HG03095 (cell line): ENCODE measurements at regions not wholly inside any gene's neighbourhood (a gene's known extent, or its start where the extent isn't known, plus 50 kb on each side); places are given as distances from the start of the nearest gene placed in this dataset.
"Not testable (repeated sequence)": the region's sequence is repeated elsewhere in the genome, so short reads cannot be mapped to it uniquely, and the experiment has no call there.

Experiments used
- ATAC-seq: cut with Tn5 transposase; IDR thresholded peaks from one replicate; pipeline ENCODE4 v1.9.1; 2021; ENCODE audit warnings: moderate library complexity; ENCODE audit not compliant: unreplicated experiment

DNA sequence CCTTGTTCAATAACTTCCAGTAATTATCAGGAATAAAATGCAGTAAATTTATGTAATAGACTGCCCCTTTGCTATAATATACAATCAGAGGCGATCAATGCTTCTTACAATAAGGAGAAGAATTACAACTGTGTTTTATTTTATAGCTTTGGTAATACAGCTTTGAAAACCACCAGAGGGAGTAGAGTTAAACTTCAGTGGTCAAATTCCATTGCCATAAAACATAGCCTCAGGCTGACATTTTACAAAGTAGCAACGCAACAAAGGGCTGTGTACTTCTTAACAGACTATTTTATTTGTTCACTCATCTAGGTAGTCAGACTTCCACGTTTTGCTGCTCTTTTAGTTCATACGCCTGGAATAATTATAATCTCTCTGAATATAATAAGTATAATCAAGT lies 58.5 kb downstream of the TEX13C start:
- no peak for ATAC-seq

DNA sequence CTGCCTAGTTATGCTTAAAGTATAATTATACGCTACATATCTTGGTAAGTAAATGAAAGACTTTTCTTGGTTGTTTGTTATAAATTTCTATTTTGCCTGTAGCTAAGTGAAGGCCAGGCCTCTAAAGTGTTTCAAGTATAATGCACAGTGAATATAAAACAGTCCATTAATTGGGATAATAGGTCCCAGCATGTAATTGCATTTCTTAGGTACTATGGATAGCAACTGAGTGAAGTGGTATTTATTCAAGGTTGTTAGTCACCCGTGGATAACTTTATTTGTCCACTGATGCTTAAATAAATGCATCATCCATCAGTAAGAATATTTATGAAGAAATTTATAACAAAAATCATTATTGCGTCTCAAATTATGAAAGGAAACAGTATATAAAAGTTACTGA lies 59.1 kb downstream of the TEX13C start:
- no peak for ATAC-seq

DNA sequence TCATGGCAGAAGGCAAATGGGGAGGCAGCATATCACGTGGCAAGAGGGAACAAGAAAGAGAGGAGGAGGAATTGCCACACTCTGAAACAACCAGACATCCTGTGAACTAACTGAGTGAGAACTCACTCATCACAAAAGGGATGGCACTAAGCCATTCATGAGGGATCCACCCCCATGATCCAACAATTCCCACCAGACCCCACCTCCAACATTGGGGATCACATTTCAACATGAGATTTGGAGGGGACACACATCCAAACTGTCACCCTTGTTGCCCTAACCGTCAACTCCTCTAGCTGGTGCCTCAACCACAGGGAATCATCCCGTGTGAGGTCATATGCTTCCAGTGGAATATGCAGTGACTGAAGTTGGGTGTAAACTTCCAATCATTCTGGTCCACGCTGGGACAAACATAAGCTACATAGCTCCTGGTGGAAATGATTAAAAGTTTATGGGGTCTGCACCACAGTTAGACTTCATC lies 62.5 kb downstream of the TEX13C start:
- no peak for ATAC-seq

DNA sequence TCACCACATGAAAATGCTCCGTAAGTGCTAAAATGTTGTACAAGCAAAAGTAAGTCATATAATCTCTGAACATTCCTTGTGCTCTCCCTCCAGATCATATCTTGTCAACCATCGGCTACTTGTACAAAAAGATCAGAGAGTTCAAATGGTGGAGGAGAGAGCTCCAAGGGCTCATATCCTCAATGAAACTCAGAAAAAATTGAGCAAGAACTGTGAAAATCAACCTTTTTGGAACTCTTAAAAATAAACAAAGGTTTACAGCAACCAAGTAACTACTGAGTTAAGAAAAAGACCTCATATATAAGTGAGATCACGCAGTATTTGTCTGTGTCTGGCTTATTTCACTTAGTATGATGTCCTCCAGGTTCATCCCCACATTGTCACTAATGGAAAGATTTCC lies 63.2 kb downstream of the TEX13C start:
- ATAC-seq: no peak

DNA sequence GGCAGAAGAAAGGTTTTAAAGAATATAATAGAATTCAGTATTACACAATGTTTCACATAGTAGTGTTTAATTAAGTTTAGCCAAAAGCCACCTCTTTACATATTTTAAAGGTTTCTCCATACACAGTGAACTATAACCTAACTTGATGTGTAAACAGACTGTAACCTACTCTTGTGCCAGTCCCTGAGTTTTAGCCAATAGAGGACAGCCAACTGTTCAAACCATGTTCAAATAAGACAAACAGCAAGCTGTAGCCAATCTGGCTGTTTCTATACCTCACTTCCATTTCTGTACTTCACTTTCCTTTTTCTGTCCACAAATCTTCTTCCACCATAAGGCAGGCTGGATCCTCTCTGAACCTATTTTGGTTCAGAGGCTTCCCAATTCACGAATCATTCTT lies 65.2 kb downstream of the TEX13C start:
- no peak for ATAC-seq

DNA sequence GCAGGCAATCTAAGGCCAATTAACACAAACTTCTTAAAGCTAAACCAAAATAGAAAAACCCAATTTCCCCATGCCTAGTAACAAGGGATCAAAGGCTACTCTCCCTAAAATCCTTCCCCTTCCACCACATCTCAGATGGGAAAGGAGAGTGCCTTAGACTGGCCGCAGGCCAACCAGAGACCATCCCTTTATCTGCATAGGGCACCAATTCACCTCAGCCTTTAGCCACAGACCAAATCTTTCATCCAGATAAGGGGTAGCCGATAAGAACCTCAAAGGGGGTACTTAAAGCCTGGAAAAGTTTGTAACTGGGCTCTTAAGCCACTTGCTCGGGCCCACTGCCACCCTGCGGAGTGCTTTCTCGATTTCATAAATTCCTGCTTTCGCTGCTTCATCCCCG lies 68.3 kb downstream of the TEX13C start:
- no peak for ATAC-seq

DNA sequence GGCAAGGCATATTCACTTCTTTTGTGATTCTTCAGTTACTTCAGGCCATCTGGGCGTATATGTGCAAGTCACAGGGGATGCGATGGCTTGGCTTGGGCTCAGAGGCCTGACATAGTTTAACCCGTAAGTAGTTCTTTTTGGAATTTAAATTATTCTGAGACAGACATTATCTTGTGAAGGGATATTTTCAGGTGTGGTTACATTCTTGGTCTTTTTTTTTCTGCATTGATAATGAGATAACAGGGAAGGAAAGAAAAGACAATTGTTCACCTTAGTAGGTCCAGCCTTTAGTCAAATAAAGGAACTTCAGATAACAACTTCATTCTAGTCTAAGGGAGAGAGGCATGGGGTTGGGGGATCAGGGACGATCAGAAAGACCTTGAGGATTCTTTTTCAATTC lies 74.8 kb downstream of the TEX13C start:
- ATAC-seq: no peak

DNA sequence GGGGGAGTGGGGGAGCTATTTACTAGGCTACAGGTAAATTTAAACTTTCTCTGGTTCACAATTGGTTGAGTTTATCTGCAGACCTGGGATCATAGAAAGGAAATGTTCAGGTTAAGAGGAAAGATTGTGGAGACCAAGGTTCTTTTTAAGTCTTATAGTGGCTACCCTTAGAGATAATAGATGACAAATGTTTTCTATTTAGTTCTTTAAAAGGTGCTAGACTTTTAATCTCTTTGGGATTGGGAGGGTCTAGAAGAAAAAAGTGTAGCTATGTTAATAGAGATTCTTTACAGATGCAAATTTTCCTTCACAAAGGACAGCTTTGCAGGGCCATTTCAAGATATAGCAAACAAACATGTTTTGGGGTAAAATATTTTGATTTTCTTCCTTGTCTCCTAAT lies 76.0 kb downstream of the TEX13C start:
- no peak for ATAC-seq

DNA sequence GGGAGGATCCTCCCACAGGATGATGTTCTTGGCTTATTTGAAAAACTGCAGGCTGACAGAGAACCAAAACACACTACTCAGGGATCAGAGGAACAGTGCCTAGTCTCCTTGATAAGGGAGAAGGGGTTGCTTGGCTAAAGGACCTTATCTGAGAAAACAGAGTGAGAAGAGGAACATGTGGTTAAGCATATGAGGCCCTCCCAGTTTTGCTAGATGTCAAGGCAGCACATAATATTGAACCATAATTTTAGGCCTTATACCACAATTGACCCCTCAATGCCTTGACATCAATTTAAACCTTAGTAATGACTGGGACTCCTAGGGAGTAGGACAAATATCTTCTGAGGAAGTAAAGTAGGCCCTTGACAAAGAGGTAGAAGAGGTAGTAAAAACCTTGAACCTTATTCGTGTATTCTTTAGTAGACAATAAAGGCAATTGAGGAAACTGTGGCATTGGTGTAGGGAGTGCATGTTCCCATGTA lies 79.3 kb downstream of the TEX13C start:
- ATAC-seq: no peak

DNA sequence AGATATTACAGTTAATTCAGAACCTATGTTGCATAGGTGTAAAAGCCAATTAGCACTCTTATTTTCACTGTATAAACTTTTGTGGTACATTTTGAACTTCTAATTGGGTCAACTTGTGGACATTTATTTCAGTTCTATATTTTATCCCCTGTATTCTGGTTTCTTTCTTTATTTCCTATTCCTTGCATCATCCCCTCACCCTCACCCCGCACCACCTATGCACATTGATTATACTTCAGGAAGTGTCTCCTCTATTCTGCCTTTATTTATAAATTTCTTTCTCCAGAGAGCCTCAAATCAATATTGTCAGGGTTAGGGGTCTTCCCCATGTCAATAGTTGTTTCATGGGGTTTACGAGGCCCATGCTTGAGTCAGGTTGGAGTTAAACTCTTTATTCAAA lies 83.1 kb downstream of the TEX13C start:
- no peak for ATAC-seq

DNA sequence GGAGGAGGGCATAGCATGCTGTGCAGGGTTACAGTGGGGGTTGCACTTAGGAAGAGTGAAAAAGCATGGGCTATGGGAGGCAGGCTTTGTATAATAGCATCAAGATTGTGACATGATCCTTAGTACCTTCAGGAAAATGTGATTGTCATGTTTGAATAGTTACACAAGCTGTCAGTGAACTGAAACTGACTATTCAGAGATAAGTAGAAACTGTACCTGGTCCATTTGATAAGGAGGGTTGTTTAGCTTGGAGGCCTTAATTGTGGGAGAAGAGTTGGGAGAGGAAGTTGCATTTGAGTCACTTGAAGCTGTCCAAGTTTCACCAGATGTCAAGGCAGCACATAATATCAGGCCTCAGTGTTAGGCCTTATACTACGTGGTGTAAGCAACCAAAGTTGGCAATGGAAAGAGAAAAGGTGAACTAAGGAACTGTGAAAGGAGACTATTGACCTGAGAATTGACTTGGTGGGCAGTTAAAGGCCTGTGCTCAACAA lies 85.0 kb downstream of the TEX13C start:
- ATAC-seq: no peak

DNA sequence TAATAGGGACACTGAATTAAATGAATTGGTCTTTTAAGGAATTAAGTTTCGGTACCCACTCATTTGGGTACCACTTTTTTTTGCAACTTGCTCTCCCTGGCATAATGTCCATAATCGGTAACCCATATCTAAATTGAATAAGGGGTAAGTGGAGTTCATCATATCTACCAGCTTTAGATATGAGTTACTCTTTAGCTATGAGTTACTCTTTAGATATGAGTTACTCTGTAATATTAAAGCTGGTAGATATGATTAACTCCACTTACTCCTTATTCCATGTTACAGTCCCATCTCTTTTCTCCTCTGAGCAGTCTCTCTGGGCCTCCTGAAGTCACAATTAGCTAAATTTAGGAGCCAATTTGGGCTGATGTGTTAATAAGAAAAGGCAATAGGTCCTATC lies 85.7 kb downstream of the TEX13C start:
- no peak for ATAC-seq

DNA sequence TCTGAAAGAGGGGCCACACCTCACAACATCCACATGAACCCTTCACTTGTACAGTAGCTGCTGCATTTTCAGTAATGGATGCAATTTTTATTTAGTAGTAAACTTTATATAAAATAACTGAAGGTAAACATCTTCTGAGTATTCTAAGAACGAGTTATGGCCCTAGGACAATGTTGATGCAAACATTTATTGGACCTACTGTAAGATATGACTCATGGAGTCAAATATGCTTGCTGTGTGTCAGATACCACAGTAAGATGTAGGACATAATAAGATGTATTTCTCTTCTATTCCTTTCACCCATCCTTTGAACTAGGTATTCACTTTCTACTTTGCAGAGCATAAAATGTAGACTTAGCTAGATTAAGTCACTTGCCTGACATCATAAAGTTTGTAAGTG lies 87.6 kb downstream of the TEX13C start:
- ATAC-seq: no peak

DNA sequence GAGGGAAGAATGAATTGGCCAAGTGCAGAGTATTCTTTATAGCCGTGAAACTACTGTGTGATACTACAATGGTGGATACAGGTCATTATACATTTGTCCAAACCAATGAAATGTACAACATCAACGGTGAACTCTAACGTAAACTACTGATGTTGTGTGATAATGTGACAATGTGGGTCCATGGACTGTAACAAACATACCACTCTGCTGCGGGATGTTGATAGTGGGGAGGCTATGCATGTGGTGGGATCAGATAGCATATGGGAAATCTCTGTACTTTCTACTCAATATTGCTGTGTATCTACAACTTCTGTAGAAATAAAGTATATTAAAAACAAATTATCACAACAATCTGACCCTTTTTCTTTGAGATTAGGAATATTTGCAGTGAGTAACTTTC lies 101.1 kb downstream of the TEX13C start:
- ATAC-seq: no peak

DNA sequence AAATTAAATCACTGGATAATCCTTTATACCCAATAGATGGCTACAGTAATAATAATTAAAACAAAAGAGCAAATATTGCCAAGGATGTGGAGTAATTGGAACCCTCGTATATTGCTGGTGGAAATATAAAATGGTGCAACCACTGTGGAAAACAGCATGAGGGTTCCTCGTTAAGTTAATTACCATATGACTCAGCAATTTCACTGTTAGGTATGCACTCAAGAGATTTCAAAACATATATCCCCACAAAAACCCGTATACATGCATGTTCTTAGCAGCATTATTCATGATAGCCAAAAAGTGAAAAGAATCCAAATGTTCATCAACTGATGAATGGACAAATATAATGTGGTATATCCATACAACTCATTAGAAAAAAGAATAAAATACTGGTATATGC lies 103.3 kb downstream of the TEX13C start:
- ATAC-seq: no peak

DNA sequence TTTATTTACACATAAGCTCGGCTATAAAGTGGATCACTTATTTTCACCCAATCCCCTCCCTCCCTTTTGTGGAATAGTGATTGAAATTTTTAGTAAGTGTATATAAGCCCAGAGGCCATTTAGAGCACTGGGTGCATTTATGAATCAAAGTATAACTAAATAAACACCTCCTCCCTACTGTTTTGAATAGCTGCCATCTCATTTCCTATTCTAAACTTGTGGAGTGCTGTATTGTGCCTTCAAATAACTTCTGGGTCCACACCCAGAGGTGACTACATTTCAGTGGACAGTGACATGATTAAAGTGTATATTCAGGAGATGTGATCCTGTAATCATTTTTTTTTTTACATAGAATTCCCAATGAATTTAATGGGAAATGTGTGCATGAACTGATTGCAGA lies 104.9 kb downstream of the TEX13C start:
- no peak for ATAC-seq

DNA sequence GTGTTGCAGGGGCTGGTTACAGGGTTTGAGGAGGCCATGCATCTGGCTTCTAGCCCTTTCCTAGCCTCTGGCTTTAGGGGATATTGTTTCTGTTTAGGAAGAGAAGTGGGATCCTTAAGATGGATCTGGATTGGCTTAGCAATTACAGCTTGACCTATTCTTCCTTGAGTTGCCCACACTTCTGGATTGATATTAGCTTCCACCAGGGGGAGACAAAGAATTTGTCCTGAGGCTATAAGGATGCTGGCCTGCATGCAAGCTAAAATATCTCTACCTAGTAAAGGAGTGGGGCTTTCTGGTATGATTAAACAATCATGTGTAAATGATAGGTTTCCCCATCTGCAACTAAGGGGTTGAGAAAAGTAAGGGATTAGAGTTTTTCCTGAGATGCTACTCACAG lies 117.2 kb downstream of the TEX13C start:
- ATAC-seq: no peak

DNA sequence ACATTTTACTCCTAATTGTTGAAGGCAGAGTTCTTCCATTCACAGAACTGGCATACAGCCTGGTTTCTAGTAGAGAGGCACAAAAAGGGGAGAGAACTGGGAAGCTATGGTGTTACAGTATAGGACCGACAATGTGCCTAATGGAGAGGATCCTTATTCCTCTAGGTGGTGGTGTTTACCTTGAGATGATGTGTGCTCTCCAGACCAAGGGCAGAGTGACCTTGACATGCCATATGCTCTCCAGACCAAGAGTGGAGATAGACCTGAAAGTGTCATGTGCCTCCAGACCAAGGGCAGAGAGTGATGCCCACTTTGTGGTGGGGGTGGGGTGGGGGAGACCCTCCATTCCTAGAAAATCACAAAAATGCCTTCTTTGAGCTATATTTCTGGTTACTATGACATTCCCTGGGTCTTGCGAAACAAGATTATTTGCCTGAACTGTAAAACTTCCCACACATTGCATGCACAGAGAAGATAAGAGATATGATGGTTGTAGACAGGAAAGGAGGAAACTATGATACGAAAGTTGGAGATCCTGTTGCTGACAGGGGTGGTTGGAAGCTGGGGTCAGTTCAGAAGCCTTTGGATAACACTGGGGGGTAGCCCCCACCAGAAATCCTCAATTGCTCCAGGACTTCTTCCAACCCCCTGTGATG lies 119.7 kb downstream of the TEX13C start:
- no peak for ATAC-seq

DNA sequence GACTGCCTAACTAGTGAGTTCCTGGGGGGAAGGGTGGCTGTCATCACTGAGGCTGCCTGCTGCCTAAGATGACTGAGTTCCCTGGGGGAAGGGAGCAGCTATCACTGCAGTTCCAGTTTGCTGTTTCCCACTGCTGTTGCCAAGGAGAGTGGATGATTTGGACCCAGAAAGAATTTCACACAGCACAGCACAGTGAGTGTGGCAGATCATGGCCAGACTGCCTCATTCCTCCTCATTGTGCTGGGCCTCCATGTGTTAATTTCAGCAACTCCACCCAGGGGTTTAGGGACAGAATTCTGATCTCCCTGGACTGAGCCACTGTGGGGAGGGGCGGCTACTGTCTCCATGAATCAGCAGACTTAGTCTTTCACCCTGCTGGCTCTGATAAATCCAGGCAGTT lies 125.0 kb downstream of the TEX13C start:
- no peak for ATAC-seq

DNA sequence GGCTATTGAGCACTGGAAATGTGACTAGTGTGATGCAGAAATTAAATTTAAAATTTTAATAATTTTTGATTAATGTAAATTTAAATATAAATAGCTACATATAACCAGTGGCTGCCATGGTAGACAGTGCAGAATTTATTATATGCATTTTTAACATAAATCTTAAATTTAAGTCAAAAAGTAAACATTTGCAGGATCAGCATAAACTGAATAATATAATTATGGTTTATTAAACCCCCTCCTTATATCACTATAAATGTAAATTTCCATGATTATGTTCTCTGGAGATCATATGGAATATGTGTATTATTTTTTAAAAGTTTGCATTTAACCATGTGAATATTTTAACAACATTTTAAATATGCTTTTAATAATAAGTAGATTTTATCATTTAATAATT lies 155.8 kb downstream of the TEX13C start:
- ATAC-seq: no peak

DNA sequence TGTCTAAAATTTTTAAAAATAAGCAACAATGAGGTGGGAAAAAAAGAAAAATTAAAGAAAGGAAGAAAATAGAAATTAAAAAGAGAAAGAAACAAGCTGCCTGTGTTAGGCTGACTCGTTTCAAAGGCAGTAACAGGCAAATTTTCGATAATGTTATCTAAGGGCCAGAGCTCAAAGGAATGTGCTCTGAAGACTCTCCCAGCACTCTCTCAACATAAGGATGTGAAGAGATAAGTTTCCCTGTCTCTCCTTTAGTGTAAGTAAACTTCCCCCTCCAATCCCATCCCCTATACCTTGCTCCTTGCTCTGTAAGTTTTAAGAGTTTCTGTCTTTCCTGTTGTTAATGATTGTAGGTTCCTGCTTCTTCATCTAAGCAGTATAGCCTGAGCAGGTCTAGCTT lies 172.8 kb downstream of the TEX13C start:
- ATAC-seq: no peak

DNA sequence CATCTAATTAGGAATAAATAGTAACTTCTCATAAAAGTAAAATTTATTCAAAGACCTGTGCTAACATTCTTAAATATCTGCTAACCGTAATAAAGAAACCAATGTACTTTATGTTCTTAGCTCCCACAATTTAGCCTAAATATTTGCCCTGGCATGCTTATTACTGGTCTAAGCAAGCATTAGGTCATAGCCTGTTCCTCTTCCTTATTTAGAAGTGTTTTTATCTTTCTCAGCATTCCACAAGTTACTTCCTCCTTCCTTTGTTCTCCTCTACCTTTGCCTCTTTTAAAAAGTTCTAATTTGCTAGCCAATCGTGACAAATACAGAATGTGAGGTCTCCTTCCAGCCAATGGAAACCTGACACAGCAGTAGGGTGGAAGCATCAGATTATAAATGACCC lies 173.3 kb downstream of the TEX13C start:
- not testable (repeated sequence) for ATAC-seq

DNA sequence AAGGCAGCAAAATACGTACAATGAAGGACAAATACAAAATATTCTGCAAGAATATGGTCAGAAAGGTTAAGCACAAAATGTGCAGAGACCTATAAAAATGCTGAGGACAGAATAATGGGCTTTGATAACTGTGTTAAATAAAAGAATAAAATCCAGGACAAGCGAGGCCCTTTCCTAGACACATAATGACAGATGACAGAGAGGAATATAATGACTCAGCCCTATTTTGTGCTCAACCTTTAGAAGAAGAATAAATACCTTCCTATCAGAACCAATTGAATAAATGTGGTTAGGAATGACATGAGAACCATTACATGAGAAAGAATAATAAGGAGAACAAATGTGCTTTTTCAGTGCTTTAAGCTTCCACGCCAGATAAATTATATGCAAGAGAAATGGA lies 178.0 kb downstream of the TEX13C start:
- no peak for ATAC-seq
